Thoracic aorta (tissue), 2 donors: ENCODE measurements at regions not wholly inside any gene's neighbourhood (a gene's known extent, or its start where the extent isn't known, plus 50 kb on each side); places are given as distances from the start of the nearest gene placed in this dataset.

Source experiments
- ATAC-seq: fragments of 150-250 bp; one replicate; pipeline ENCODE4 v1.8.0; 2017; ENCODE audit warnings: low read depth; ENCODE audit not compliant: insufficient number of reproducible peaks, low FRiP score
- DNase-seq: peaks from one replicate; pipeline ENCODE4 v3.0.0-alpha.2; 2020; ENCODE audit warnings: low spot score
- H3K27ac ChIP-seq, 2 donors: fragments of 200-600 bp; sonication (generic); 1 replicate in 1 of 2; 2 replicates in 1 of 2; pipeline ENCODE4 v1.5.1; 2016; ENCODE audit warnings: mild to moderate bottlenecking in 2 of 2, moderate library complexity in 2 of 2
- H3K27me3 ChIP-seq: fragments of 200-600 bp; sonication (generic); replicated peaks from 2 replicates; pipeline ENCODE4 v1.6.0; 2016; ENCODE audit warnings: mild to moderate bottlenecking; ENCODE audit not compliant: insufficient read depth
- H3K36me3 ChIP-seq: fragments of 200-600 bp; sonication (generic); one replicate; pipeline ENCODE4 v1.5.1; 2016
- H3K4me1 ChIP-seq, 2 donors: fragments of 200-600 bp; sonication (generic); 1 replicate in 1 of 2; 2 replicates in 1 of 2; pipeline versions ENCODE4 v1.5.1 to v1.6.0; 2016; ENCODE audit warnings: low read depth in 2 of 2, mild to moderate bottlenecking in 1 of 2; ENCODE audit not compliant: control insufficient read depth in 1 of 2
- H3K4me3 ChIP-seq: fragments of 200-600 bp; sonication (generic); 2 replicates; pipeline ENCODE4 v1.5.1; 2016; ENCODE audit warnings: mild to moderate bottlenecking
- H3K9me3 ChIP-seq: fragments of 200-600 bp; sonication (generic); 2 replicates; pipeline ENCODE4 v1.5.1; 2016
- CTCF ChIP-seq: fragments of 200-600 bp; sonication (generic); IDR thresholded peaks from one replicate; pipeline ENCODE4 v1.5.1; 2019; ENCODE audit warnings: antibody characterized with exemption

- DNase-seq, result no peak
- no peak for ATAC-seq
- no peak for TF ChIP-seq CTCF
- no peaks in the 10 kb centered on the region for H3K36me3 ChIP-seq
- H3K27ac ChIP-seq, result no peak overlapping the region
- H3K27me3 ChIP-seq, result no peaks in the 10 kb centered on the region
- H3K4me1 ChIP-seq, result no peaks in the 10 kb centered on the region
- no peaks in the 10 kb centered on the region for H3K9me3 ChIP-seq
- no peak overlapping the region for H3K4me3 ChIP-seq
These were observed 227.5 kb downstream of the ACTL7B start for GRCh38 chr9:108628316-108628715.

- no peak for TF ChIP-seq CTCF
- ATAC-seq (no peak), DNase-seq (no peak)
- no peaks in the 10 kb centered on the region for H3K9me3 ChIP-seq
- H3K36me3 ChIP-seq, result no peaks in the 10 kb centered on the region
- no peaks in the 10 kb centered on the region for H3K27me3 ChIP-seq
- no peak overlapping the region for H3K27ac ChIP-seq
- no peak overlapping the region for H3K4me3 ChIP-seq
- no peaks in the 10 kb centered on the region for H3K4me1 ChIP-seq
These were observed 229.0 kb downstream of the ACTL7B start for GRCh38 chr9:108626743-108627142.

- no peak for TF ChIP-seq CTCF
- H3K9me3 ChIP-seq, result no peaks in the 10 kb centered on the region
- no peaks in the 10 kb centered on the region for H3K4me1 ChIP-seq
- H3K4me3 ChIP-seq, result no peak overlapping the region
- H3K27me3 ChIP-seq, result no peaks in the 10 kb centered on the region
- H3K36me3 ChIP-seq, result no peaks in the 10 kb centered on the region
- no peak overlapping the region for H3K27ac ChIP-seq
- no peak for ATAC-seq
- no peak for DNase-seq
These were observed 233.6 kb downstream of the ACTL7B start for GRCh38 chr9:108621991-108622855.

GRCh38 chr9:108620767-108621166, 235.0 kb downstream of the ACTL7B start:
- no peaks in the 10 kb centered on the region for H3K4me1 ChIP-seq
- H3K27me3 ChIP-seq, result no peaks in the 10 kb centered on the region
- no peak for ATAC-seq
- no peak overlapping the region for H3K27ac ChIP-seq
- no peak overlapping the region for H3K4me3 ChIP-seq
- DNase-seq, result no peak
- H3K9me3 ChIP-seq, result no peaks in the 10 kb centered on the region
- TF ChIP-seq CTCF, result no peak
- H3K36me3 ChIP-seq, result no peaks in the 10 kb centered on the region

- ATAC-seq (no peak), DNase-seq (no peak)
- Histone ChIP-seq H3K4me3 (no peak overlapping the region), H3K9me3 (no peaks in the 10 kb centered on the region), H3K4me1 (no peaks in the 10 kb centered on the region), H3K27me3 (no peaks in the 10 kb centered on the region), H3K36me3 (no peaks in the 10 kb centered on the region), H3K27ac (no peak overlapping the region)
- no peak for TF ChIP-seq CTCF
These were observed 236.8 kb downstream of the ACTL7B start for GRCh38 chr9:108618906-108619550.
